ENCODE measurements at regions not wholly inside any gene's neighbourhood (a gene's known extent, or its start where the extent isn't known, plus 50 kb on each side); places are given as distances from the start of the nearest gene placed in this dataset.

- TF ChIP-seq CTCF (conservative IDR thresholded peaks at IDR 0.05; ENCODE audit: low read depth in 2 of 2) (no peak), EZH2phosphoT487 (IDR thresholded peaks at IDR 0.05; ENCODE audit: unreplicated experiment) (no peak), REST (IDR thresholded peaks at IDR 0.05; ENCODE audit: unreplicated experiment) (no peak), EZH2 (IDR thresholded peaks at IDR 0.05; ENCODE audit: low read depth, unreplicated experiment) (no peak), POLR2AphosphoS5 (IDR thresholded peaks at IDR 0.05; ENCODE audit: low read depth) (no peak)
Observed at GRCh38 chr6:14693301-14694192, 552.3 kb upstream of the JARID2 start.
